ENCODE measurements at regions not wholly inside any gene's neighbourhood (a gene's known extent, or its start where the extent isn't known, plus 50 kb on each side); places are given as distances from the start of the nearest gene placed in this dataset.

GRCh38 chr6:113694278-113695077 lies 162.7 kb upstream of the MARCKS start:
- H3K4me2 ChIP-seq (ENCODE audit: low read length): no peak overlapping the region
- no peaks in the 10 kb centered on the region for H3K27me3 ChIP-seq (ENCODE audit: control insufficient read depth, insufficient read depth, low read length)
- H3K36me3 ChIP-seq (ENCODE audit: control insufficient read depth, insufficient read depth, low read length): no peaks in the 10 kb centered on the region
- H3K9ac ChIP-seq: no peak overlapping the region
- no peak overlapping the region for H3K27ac ChIP-seq
- no peaks in the 10 kb centered on the region for H3K79me2 ChIP-seq
- H3K4me1 ChIP-seq: no peaks in the 10 kb centered on the region
- no peak for TF ChIP-seq CTCF (IDR thresholded peaks at IDR 0.05)
- H3K4me3 ChIP-seq (ENCODE audit: low read depth, low read length): no peak overlapping the region
- no peak overlapping the region for H2AFZ ChIP-seq
- no peaks in the 10 kb centered on the region for H3K9me3 ChIP-seq (ENCODE audit: control insufficient read depth, low read length)

GRCh38 chr6:113695516-113695915 lies 161.6 kb upstream of the MARCKS start:
- Histone ChIP-seq H3K27ac (no peak overlapping the region), H2AFZ (no peak overlapping the region), H3K4me2 (ENCODE audit: low read length) (no peak overlapping the region), H3K4me3 (ENCODE audit: low read depth, low read length) (no peak overlapping the region), H3K79me2 (no peaks in the 10 kb centered on the region), H3K27me3 (ENCODE audit: control insufficient read depth, insufficient read depth, low read length) (no peaks in the 10 kb centered on the region), H3K9me3 (ENCODE audit: control insufficient read depth, low read length) (no peaks in the 10 kb centered on the region), H3K9ac (no peak overlapping the region), H3K36me3 (ENCODE audit: control insufficient read depth, insufficient read depth, low read length) (no peaks in the 10 kb centered on the region), H3K4me1 (no peaks in the 10 kb centered on the region)
- no peak for TF ChIP-seq CTCF (IDR thresholded peaks at IDR 0.05)

- Histone ChIP-seq H3K4me1 (no peaks in the 10 kb centered on the region), H3K27me3 (ENCODE audit: control insufficient read depth, insufficient read depth, low read length) (no peaks in the 10 kb centered on the region), H3K4me3 (ENCODE audit: low read depth, low read length) (no peak overlapping the region), H2AFZ (no peak overlapping the region), H3K9ac (no peak overlapping the region), H3K27ac (no peak overlapping the region), H3K79me2 (no peaks in the 10 kb centered on the region), H3K9me3 (ENCODE audit: control insufficient read depth, low read length) (no peaks in the 10 kb centered on the region), H3K36me3 (ENCODE audit: control insufficient read depth, insufficient read depth, low read length) (no peaks in the 10 kb centered on the region), H3K4me2 (ENCODE audit: low read length) (no peak overlapping the region)
- TF ChIP-seq CTCF (IDR thresholded peaks at IDR 0.05): no peak
Observed at GRCh38 chr6:113696960-113697359, 160.2 kb upstream of the MARCKS start.

- Histone ChIP-seq H3K27ac (no peak overlapping the region), H3K9ac (no peak overlapping the region), H3K4me3 (ENCODE audit: low read depth, low read length) (no peak overlapping the region), H2AFZ (no peak overlapping the region), H3K9me3 (ENCODE audit: control insufficient read depth, low read length) (no peaks in the 10 kb centered on the region), H3K4me1 (no peaks in the 10 kb centered on the region), H3K36me3 (ENCODE audit: control insufficient read depth, insufficient read depth, low read length) (no peaks in the 10 kb centered on the region), H3K4me2 (ENCODE audit: low read length) (no peak overlapping the region), H3K79me2 (no peaks in the 10 kb centered on the region), H3K27me3 (ENCODE audit: control insufficient read depth, insufficient read depth, low read length) (no peaks in the 10 kb centered on the region)
- TF ChIP-seq CTCF (IDR thresholded peaks at IDR 0.05): no peak
Observed at GRCh38 chr6:113697632-113698410, 159.3 kb upstream of the MARCKS start.
